ENCODE measurements at regions not wholly inside any gene's neighbourhood (a gene's known extent, or its start where the extent isn't known, plus 50 kb on each side); places are given as distances from the start of the nearest gene placed in this dataset.

DNA sequence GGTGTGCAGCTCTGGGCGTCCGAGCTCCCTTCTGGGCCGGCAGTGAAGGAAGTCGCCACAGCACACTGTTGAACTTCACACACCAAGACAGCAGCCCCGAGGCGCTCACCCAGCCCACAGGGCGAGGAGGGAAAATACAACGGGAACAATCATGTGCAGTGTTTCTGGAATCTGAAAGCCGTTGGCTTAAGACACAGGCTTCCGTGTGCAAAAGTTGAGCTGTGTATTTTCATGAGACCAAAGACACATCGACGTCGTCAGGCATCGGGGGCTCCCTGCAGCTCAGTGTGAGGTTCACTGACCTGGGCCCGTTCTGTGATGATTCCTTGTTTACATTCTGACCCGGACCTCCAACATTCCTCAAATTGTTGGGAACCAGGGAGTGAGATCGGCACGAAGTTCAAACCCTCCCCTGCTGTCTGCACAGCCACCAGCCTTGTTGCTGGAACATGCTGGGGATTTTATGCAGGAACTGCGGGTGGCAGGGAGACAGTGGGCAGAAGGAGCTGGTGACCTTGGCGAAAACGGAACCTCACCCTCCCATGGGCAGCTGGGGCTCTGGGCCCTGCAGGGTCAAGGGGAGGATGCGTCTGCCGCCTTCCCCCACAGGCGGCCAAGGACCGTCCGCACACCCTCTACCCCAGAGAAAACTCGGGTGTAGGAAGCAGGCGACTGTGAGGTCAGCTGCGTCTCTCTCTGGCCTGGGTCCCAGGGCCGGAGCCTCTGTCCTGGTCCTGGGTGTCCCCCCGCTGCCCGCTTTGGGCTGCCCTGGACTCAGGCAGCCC, 72.2 kb downstream of the METRNL start:
- no peak overlapping the region for H3K4me3 ChIP-seq
- WGBS = 59% methylated on average over 25 of the region's 32 CpGs

DNA sequence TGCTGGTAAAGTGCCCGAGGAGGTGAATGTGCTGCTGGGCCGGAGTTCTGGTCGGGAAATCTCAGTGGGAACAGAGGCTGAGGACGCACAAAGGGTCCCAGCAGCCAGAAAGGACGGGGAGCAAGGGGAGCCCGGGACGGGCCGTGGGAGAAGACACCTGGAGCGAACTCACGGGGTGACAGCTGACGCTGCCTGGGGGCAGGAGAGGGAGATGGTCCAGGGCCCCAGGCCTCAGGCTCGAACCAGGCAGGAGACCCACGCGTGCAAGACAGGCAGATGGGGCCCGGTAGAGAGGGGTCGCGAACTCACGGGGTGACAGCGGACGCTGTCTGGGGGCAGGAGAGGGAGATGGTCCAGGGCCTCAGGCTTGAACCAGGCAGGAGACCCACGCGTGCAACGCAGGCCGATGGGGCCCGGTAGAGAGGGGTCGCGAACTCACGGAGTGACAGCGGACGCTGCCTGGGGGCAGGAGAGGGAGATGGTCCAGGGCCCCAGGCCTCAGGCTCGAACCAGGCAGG, 72.9 kb downstream of the METRNL start:
- TF ChIP-seq EP300 (IDR thresholded peaks at IDR 0.05) (no peak), POLR2AphosphoS5 (IDR thresholded peaks at IDR 0.05) (no peak), POLR2A (IDR thresholded peaks at IDR 0.05) (no peak)
- TF ChIP-seq, protein P1, sequence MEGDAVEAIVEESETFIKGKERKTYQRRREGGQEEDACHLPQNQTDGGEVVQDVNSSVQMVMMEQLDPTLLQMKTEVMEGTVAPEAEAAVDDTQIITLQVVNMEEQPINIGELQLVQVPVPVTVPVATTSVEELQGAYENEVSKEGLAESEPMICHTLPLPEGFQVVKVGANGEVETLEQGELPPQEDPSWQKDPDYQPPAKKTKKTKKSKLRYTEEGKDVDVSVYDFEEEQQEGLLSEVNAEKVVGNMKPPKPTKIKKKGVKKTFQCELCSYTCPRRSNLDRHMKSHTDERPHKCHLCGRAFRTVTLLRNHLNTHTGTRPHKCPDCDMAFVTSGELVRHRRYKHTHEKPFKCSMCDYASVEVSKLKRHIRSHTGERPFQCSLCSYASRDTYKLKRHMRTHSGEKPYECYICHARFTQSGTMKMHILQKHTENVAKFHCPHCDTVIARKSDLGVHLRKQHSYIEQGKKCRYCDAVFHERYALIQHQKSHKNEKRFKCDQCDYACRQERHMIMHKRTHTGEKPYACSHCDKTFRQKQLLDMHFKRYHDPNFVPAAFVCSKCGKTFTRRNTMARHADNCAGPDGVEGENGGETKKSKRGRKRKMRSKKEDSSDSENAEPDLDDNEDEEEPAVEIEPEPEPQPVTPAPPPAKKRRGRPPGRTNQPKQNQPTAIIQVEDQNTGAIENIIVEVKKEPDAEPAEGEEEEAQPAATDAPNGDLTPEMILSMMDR (IDR thresholded peaks at IDR 0.05) = no peak
- H3K4me1 ChIP-seq = peaks cover 40% of the 10 kb centered on the region
- 82% methylated on average over 30 of the region's 31 CpGs for WGBS
- peak overlapping the region; percentile 78 for H3K27ac ChIP-seq
- no peaks in the 10 kb centered on the region for H3K36me3 ChIP-seq
- no peak overlapping the region for H3K4me3 ChIP-seq
- no peaks in the 10 kb centered on the region for H3K27me3 ChIP-seq
- peak in 1 of 2 donors; percentile 64 for DNase-seq (ENCODE audit: low spot score in 2 of 2)
- H3K9me3 ChIP-seq = no peaks in the 10 kb centered on the region

More for the DNA sequence above, 72.2 kb downstream of the METRNL start:
- Histone ChIP-seq H3K4me1 (peaks cover 40% of the 10 kb centered on the region), H3K9me3 (no peaks in the 10 kb centered on the region), H3K27ac (peak overlapping the region; percentile 78), H3K36me3 (no peaks in the 10 kb centered on the region), H3K27me3 (no peaks in the 10 kb centered on the region)
- peak in 1 of 2 donors; percentile 62 for DNase-seq (ENCODE audit: low spot score in 2 of 2)
- TF ChIP-seq POLR2A (IDR thresholded peaks at IDR 0.05) (no peak), POLR2AphosphoS5 (IDR thresholded peaks at IDR 0.05) (no peak), EP300 (IDR thresholded peaks at IDR 0.05) (no peak)
- TF ChIP-seq, protein P1 (IDR thresholded peaks at IDR 0.05) = no peak

DNA sequence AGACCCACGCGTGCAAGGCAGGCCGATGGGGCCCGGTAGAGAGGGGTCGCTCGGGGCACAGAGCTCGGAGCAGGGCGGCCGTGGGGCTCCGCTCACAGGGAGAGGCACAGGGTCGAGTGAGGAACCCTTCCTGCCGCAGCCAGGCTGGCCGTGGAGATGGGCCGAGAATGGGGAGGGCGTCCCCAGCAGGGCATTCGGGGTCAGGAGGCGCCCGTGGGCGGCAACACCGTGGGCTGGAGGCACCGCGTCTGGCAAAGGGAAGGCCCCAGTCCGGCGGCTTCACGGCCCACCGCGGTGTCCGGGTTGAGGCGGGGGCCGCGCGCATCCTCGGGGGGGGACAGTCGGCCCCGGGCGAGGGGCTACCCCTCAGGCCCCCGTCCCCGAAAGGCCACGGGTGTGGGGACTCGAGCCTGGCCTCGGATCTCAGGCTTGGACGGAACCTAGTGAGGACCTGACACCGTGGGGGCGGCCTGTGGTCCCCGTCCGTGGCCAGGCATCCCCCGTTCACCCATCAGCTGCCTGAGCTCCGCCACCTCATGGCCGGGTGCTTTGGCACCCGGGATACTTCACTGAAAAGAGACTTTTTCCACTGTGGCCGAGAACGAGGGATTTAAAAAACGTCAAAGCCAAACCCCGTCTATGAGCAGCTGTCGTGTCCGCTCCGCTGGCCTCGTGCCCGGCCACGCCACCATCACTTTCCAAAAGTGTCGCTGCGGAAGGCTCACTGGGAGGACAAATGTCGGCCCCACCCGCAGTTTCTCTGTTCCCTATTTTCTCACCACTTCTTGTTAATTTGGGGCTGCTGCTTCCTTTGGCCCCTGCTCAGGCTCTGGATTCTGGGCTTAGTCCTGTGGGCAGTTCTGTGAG, 73.6 kb downstream of the METRNL start:
- Histone ChIP-seq H3K36me3 (no peaks in the 10 kb centered on the region), H3K9me3 (no peaks in the 10 kb centered on the region), H3K4me3 (no peak overlapping the region), H3K27ac (peak overlapping the region; percentile 78), H3K27me3 (no peaks in the 10 kb centered on the region), H3K4me1 (peaks cover 40% of the 10 kb centered on the region)
- 80% methylated on average over 32 of the region's 64 CpGs for WGBS
- TF ChIP-seq EP300 (IDR thresholded peaks at IDR 0.05) (no peak), POLR2A (IDR thresholded peaks at IDR 0.05) (no peak), POLR2AphosphoS5 (IDR thresholded peaks at IDR 0.05) (no peak)
- TF ChIP-seq, protein P1 (IDR thresholded peaks at IDR 0.05) = no peak
- peak in 1 of 2 donors; percentile 77 for DNase-seq (ENCODE audit: low spot score in 2 of 2)

DNA sequence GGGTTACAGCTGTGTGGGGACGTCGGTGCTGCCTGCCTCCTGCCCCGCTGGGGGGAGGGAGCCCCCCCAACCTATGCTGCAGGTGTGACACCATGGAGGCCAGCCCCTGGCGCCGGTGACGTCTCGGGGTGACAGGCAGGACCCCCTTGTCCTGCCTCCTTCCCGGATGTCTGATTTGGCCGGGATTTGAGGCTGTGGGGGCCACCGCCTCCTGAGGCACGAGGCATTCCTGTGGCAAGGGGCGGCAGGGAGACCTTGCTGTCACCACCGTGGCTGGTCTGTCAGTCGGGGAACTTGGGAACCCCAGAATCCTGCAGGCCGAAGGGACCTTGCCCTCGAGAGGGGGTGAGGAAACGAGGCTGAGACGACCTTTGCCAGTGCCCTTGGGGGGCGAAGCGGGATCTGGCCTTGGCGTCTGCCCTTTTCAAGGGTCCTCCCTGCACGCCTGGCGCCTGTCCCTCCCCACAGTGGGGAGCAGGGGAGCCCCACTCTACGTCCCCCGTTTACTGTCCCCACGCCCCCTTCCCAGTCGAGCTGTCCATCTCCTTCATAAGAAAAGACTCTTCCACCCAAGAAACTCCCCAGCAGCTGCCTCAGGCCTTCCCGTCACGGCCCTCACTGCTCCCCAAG, 74.4 kb downstream of the METRNL start:
- TF ChIP-seq POLR2A (IDR thresholded peaks at IDR 0.05) = no peak
- no peak for TF ChIP-seq POLR2AphosphoS5 (IDR thresholded peaks at IDR 0.05)
- TF ChIP-seq EP300 (IDR thresholded peaks at IDR 0.05) = no peak
- TF ChIP-seq, protein P1 (IDR thresholded peaks at IDR 0.05) = no peak
- Histone ChIP-seq H3K4me3 (no peak overlapping the region), H3K36me3 (no peaks in the 10 kb centered on the region), H3K4me1 (peaks cover 40% of the 10 kb centered on the region), H3K27me3 (no peaks in the 10 kb centered on the region), H3K9me3 (no peaks in the 10 kb centered on the region), H3K27ac (peak overlapping the region; percentile 78)
- peak in 1 of 2 donors; percentile 70 for DNase-seq (ENCODE audit: low spot score in 2 of 2)
- 88% methylated on average over 23 of the region's 29 CpGs for WGBS
